Keratinocyte (primary cell): ENCODE measurements at regions not wholly inside any gene's neighbourhood (a gene's known extent, or its start where the extent isn't known, plus 50 kb on each side); places are given as distances from the start of the nearest gene placed in this dataset.

Experiments used
- CTCF ChIP-seq, 3 experiments: IDR thresholded peaks in 1 of 3; conservative IDR thresholded peaks in 1 of 3; optimal IDR thresholded peaks in 1 of 3; 2 replicates in 2 of 3; 3 replicates in 1 of 3; pipeline versions ENCODE3 to v1.5.1; 2011; ENCODE audit warnings: low read length in 3 of 3, mild to moderate bottlenecking in 3 of 3, moderate library complexity in 2 of 3, control low read depth in 1 of 3, inconsistent platforms in 1 of 3; ENCODE audit not compliant: insufficient read depth in 2 of 3; ENCODE audit errors: extremely low read depth in 1 of 3
- EZH2 ChIP-seq: IDR thresholded peaks from one replicate; pipeline ENCODE4 v1.6.1; 2012; ENCODE audit warnings: inconsistent platforms, mild to moderate bottlenecking, low read length, moderate library complexity

- TF ChIP-seq CTCF (optimal IDR thresholded peaks at IDR 0.05 in 1 of 3, IDR thresholded peaks at IDR 0.05 in 1 of 3, conservative IDR thresholded peaks at IDR 0.05 in 1 of 3; ENCODE audit: extremely low read depth in 1 of 3, insufficient read depth in 2 of 3, low read length in 3 of 3) (no peak), EZH2 (no peak)
Measured at GRCh38 chr2:104790901-104791495, 62.9 kb upstream of the POU3F3 start.
